Breast epithelium (tissue), 4 donors: ENCODE measurements at regions not wholly inside any gene's neighbourhood (a gene's known extent, or its start where the extent isn't known, plus 50 kb on each side); places are given as distances from the start of the nearest gene placed in this dataset.
"Not testable (repeated sequence)": the region's sequence is repeated elsewhere in the genome, so short reads cannot be mapped to it uniquely, and the experiment has no call there.

ENCODE experiments used
- DNase-seq, 2 donors: peaks; one replicate each; pipeline ENCODE4 v3.0.0-alpha.2; 2019; ENCODE audit warnings: low spot score in 2 of 2
- H3K27ac ChIP-seq, 2 donors: fragments of 200-600 bp; sonication (generic) in 1 of 2; one replicate each; pipeline ENCODE4 v1.5.1; 2016 to 2019; ENCODE audit warnings: mild to moderate bottlenecking in 1 of 2
- H3K27me3 ChIP-seq, 2 donors: fragments of 200-600 bp; sonication (generic) in 1 of 2; one replicate each; pipeline versions ENCODE4 v1.5.1 to v1.6.0; 2017 to 2019; ENCODE audit warnings: control low read depth in 1 of 2, mild to moderate bottlenecking in 1 of 2
- H3K36me3 ChIP-seq: fragments of 200-600 bp; one replicate; pipeline ENCODE4 v1.5.1; 2019
- H3K4me1 ChIP-seq, 2 donors: fragments of 200-600 bp; sonication (generic); one replicate each; pipeline ENCODE4 v1.5.1; 2016 to 2019; ENCODE audit warnings: control low read depth in 1 of 2
- H3K4me3 ChIP-seq, 3 donors: fragments of 200-600 bp; sonication (generic); 1 replicate in 2 of 3; 2 replicates in 1 of 3; pipeline ENCODE4 v1.5.1; 2016 to 2019; ENCODE audit warnings: mild to moderate bottlenecking in 3 of 3, moderate library complexity in 2 of 3
- H3K9me3 ChIP-seq, 2 donors: fragments of 200-600 bp; sonication (generic) in 1 of 2; one replicate each; pipeline ENCODE4 v1.5.1; 2016 to 2019; ENCODE audit warnings: control low read depth in 1 of 2
- CTCF ChIP-seq, 3 donors: fragments of 450-650 bp; IDR thresholded peaks; one replicate each; pipeline ENCODE4 v1.5.1; 2016 to 2017; ENCODE audit warnings: antibody characterized with exemption in 3 of 3, mild to moderate bottlenecking in 3 of 3, moderate library complexity in 3 of 3
- POLR2A ChIP-seq: fragments of 450-650 bp; IDR thresholded peaks from one replicate; pipeline ENCODE4 v1.6.1; 2016; ENCODE audit warnings: antibody characterized with exemption, mild to moderate bottlenecking, moderate library complexity
- POLR2AphosphoS5 ChIP-seq, 3 donors: sonication (generic); formaldehyde crosslinking; IDR thresholded peaks; one replicate each; pipeline ENCODE4 v1.6.1; 2017; ENCODE audit warnings: antibody characterized with exemption in 3 of 3
- intact Hi-C: fragments of 100-400 bp; cut with DNase I; formaldehyde crosslinking; loops from one replicate; pipeline ENCODE4 v1.15.1; 2023; ENCODE audit warnings: low total_unique reads

- DNase-seq = no peak
These were observed 159.4 kb upstream of the S1PR3 start for GRCh38 chr9:88831713-88832407.

GRCh38 chr9:88833946-88834345 is 157.3 kb upstream of the S1PR3 start:
- no peaks in the 10 kb centered on the region for H3K27me3 ChIP-seq
- H3K4me3 ChIP-seq = no peak overlapping the region
- no peaks in the 10 kb centered on the region for H3K36me3 ChIP-seq
- no peaks in the 10 kb centered on the region for H3K9me3 ChIP-seq
- no peaks in the 10 kb centered on the region for H3K4me1 ChIP-seq
- intact Hi-C loops = no loop called here
- no peak for DNase-seq
- H3K27ac ChIP-seq = no peak overlapping the region
- TF ChIP-seq POLR2A = no peak
- TF ChIP-seq POLR2AphosphoS5 (IDR thresholded peaks at IDR 0.05) = no peak

More at GRCh38 chr9:88831713-88832407, 159.4 kb upstream of the S1PR3 start:
- H3K36me3 ChIP-seq = no peaks in the 10 kb centered on the region
- H3K4me1 ChIP-seq = no peaks in the 10 kb centered on the region
- no peaks in the 10 kb centered on the region for H3K27me3 ChIP-seq
- H3K9me3 ChIP-seq = no peaks in the 10 kb centered on the region
- H3K27ac ChIP-seq = no peak overlapping the region
- H3K4me3 ChIP-seq = no peak overlapping the region
- intact Hi-C loops = no loop called here
- TF ChIP-seq POLR2AphosphoS5 (IDR thresholded peaks at IDR 0.05) (no peak), CTCF (IDR thresholded peaks at IDR 0.05) (no peak), POLR2A (no peak)

- Histone ChIP-seq H3K27ac (no peak overlapping the region), H3K4me3 (no peak overlapping the region), H3K4me1 (no peaks in the 10 kb centered on the region), H3K36me3 (no peaks in the 10 kb centered on the region), H3K9me3 (no peaks in the 10 kb centered on the region), H3K27me3 (no peaks in the 10 kb centered on the region)
- intact Hi-C loops = no loop called here
- no peak for TF ChIP-seq CTCF (IDR thresholded peaks at IDR 0.05)
- no peak for TF ChIP-seq POLR2A
- no peak for TF ChIP-seq POLR2AphosphoS5 (IDR thresholded peaks at IDR 0.05)
- no peak for DNase-seq
These were observed 156.2 kb upstream of the S1PR3 start for GRCh38 chr9:88835038-88835466.

DNA sequence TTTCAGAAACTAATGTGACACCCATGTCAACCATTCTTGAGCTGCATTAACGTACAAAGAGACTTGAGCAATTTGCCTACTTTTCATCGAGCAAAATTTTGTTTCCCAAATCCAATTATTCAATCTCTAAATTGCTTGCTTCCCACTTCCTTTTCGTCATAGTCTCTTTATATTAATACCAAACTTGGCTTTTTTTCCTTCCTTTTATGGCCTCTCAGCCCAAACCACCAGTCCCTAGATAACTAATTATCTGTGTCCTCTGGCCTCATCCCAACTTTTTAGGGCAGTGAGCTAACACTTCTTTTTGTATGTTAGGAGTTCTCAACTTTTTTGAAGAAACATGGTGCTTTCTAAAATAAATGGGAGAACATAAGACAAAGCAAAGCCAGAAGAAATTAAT is 155.5 kb upstream of the S1PR3 start:
- TF ChIP-seq POLR2A = no peak
- TF ChIP-seq CTCF (IDR thresholded peaks at IDR 0.05) = no peak
- no peaks in the 10 kb centered on the region for H3K4me1 ChIP-seq
- no peak overlapping the region for H3K27ac ChIP-seq
- no peak for DNase-seq
- H3K4me3 ChIP-seq = no peak overlapping the region
- no peaks in the 10 kb centered on the region for H3K9me3 ChIP-seq
- no peaks in the 10 kb centered on the region for H3K27me3 ChIP-seq
- no peaks in the 10 kb centered on the region for H3K36me3 ChIP-seq
- intact Hi-C loops = no loop called here

DNA sequence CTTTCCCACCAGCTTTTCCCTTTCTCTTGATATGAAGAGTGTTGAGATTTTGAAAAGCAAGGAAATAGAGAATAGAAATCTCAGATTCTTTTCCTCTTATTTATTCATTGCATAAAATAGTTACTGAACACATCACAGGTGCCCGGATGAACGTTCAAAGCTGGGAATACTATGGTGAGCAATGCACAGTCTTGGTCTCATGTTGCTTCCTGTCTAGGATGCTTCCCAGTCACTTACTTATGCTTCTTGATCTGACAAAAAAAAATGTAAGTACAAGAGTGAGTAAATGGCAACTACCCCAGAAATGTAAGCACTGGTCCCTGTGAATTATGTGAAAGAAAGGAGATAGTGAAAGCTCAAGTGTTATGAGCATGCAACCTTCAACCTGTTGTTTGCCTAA is 153.5 kb upstream of the S1PR3 start:
- DNase-seq = no peak
- intact Hi-C loops = no loop called here
- Histone ChIP-seq H3K27ac (no peak overlapping the region), H3K27me3 (no peaks in the 10 kb centered on the region), H3K4me1 (no peaks in the 10 kb centered on the region), H3K9me3 (no peaks in the 10 kb centered on the region), H3K36me3 (no peaks in the 10 kb centered on the region), H3K4me3 (no peak overlapping the region)
- no peak for TF ChIP-seq POLR2A
- no peak for TF ChIP-seq CTCF (IDR thresholded peaks at IDR 0.05)
- no peak for TF ChIP-seq POLR2AphosphoS5 (IDR thresholded peaks at IDR 0.05)

- H3K4me3 ChIP-seq, H3K9me3 ChIP-seq, H3K27ac ChIP-seq, H3K4me1 ChIP-seq, intact Hi-C loops, DNase-seq, H3K27me3 ChIP-seq, H3K36me3 ChIP-seq: not testable (repeated sequence)
These were observed 141.4 kb upstream of the S1PR3 start for GRCh38 chr9:88849878-88850277.
